D721Med (cell line): ENCODE measurements at regions not wholly inside any gene's neighbourhood (a gene's known extent, or its start where the extent isn't known, plus 50 kb on each side); places are given as distances from the start of the nearest gene placed in this dataset.

Experiments
- DNase-seq: peaks from one replicate; pipeline ENCODE4 v3.0.0; 2011; ENCODE audit warnings: low spot score; ENCODE audit not compliant: insufficient read length
- FAIRE-seq: peaks from 2 replicates; lab custom pipeline; 2011; peaks lifted over from hg19 to GRCh38; lab: Jason Lieb, UNC
- TF ChIP-seq, protein P1 (sequence below): IDR thresholded peaks from 2 replicates; pipeline ENCODE4 v1.5.1; 2012; ENCODE audit warnings: mild to moderate bottlenecking, control low read depth; ENCODE audit not compliant: insufficient read depth; ENCODE audit errors: missing control alignments

DNA sequence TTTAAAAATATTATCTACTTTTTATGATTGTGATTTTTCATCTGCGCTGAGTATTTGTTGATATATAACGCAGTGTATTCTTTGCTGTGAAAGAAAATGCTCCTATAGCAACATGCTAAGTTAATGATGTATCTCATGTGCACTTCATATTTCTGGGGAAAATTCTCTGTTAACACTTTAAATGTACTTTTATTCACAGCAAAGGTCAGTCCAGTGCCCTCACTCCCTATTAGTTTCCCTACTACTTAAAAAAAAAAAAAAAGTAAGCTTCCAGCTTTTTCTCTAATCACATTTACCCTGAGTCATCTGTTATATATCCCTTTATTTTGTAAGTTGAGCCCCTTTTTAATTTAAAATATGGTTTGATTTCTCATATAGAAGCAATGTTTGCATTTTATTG lies 219.8 kb downstream of the AEBP2 start:
- no peak for FAIRE-seq
- no peak for DNase-seq
- TF ChIP-seq, protein P1, sequence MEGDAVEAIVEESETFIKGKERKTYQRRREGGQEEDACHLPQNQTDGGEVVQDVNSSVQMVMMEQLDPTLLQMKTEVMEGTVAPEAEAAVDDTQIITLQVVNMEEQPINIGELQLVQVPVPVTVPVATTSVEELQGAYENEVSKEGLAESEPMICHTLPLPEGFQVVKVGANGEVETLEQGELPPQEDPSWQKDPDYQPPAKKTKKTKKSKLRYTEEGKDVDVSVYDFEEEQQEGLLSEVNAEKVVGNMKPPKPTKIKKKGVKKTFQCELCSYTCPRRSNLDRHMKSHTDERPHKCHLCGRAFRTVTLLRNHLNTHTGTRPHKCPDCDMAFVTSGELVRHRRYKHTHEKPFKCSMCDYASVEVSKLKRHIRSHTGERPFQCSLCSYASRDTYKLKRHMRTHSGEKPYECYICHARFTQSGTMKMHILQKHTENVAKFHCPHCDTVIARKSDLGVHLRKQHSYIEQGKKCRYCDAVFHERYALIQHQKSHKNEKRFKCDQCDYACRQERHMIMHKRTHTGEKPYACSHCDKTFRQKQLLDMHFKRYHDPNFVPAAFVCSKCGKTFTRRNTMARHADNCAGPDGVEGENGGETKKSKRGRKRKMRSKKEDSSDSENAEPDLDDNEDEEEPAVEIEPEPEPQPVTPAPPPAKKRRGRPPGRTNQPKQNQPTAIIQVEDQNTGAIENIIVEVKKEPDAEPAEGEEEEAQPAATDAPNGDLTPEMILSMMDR = no peak

DNA sequence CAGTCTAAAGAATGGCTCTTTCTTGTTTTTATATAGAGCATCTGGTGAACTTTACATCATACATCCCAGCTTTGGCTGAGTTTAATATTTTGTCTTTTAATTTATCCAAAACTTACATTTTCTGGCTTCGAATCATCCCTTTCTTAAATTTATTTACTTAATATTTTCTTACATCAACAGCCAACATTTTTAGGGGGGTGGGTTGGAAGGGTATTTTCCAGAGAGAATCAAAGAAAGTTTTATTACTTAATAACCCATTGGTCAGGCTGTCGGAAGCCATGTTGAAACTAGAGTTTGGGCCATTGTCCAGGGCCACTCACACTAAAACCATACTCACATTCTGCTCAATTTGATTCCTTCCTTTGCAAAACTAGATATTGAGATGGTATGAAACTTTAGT lies 220.2 kb downstream of the AEBP2 start:
- DNase-seq (no peak), FAIRE-seq (no peak)
- TF ChIP-seq, protein P1 = no peak

DNA sequence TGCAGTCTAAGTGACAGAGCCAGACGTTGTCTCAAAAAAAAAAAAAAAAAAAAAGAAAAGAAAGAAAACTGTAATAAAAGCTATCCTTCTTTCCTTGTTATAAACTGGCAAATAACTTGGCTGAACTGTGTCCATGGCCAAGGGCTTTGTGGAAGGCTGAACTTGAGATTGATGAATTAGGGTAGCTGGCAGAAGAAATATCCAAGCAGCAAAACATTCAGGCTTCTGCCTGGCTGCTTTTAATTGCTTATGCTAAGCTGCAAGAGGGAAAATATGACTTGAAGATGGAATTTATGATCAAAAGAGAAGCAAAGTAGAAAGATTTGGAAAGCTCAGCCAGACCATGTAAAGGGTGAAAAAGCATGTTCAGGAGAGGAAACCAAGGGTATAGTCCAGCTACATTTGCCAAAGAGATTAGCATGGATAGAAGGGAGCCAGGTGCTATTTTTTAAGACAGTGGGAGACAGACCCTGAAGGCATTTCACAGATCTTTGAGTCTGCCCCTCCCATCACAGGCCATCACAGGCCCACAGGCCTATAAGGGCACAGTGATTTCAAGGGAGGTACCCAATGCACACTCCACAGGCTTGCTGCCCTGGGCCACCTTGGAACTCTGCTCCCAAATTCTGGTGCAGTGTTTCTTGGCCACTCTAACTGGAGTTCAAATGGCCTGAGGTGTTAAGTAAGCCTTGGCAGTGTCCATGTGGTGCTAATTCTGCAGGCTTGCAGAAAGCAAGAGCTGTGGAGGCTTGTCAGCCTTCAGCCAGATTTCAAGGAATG lies 226.0 kb downstream of the AEBP2 start:
- FAIRE-seq = no peak
- TF ChIP-seq, protein P1 = no peak
- DNase-seq = no peak

DNA sequence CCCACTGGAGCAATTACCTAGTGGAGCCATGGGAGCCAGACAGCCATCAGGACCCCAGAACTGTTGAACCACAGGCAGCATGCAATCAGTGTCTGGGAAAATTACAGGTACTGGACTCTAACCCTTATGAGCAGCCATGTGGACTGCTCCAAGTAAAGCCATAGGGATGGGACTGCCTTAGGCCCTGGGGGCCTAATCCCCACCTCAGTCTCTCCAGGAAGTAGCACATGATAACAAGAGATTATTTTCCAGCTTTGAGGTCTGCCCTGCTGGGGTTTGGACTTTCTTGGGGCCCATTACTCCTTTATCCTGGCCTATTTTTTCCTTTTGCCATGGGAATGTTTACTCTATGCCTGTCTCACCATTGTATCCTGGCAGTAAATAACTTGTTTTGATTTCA lies 226.8 kb downstream of the AEBP2 start:
- DNase-seq (no peak), FAIRE-seq (no peak)
- TF ChIP-seq, protein P1 = no peak

DNA sequence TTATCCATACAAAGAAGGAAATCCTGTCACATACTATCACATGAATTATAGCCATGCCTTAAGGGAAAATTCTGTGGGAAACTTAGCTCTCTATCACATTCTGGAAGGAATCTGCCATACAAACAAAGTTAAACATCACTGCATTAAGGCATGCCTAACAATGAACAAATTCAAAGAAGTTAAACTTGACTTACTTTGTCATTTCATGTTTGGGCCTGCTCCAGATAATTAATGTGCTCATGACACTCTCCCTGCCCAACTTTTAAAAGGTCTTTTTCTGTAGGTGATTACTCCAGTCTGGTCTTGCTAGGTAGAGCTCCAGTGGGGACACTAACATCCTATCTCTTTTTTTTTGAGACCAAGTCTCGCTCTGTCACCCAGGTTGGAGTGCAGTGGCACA lies 230.5 kb downstream of the AEBP2 start:
- no peak for DNase-seq
- TF ChIP-seq, protein P1 = no peak
- FAIRE-seq = no peak

DNA sequence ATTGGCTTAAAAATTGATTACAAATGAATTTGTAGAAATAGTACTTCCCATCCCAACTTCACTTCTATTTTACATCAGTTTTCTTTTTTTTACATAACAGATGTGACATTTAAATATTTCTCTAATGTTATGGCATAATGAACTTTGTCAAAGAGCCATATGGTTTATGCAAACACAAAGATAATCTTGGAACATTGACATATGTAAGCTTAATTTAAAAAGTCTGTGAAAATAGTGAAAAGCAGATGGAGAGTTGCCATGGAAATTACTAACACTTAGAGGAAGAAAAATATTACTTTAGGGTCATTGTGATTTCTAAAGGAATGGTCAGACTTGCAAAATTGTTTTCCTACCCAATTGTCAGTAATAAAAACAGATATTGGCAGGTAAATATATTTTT lies 232.4 kb downstream of the AEBP2 start:
- TF ChIP-seq, protein P1 = no peak
- FAIRE-seq (no peak), DNase-seq (no peak)

DNA sequence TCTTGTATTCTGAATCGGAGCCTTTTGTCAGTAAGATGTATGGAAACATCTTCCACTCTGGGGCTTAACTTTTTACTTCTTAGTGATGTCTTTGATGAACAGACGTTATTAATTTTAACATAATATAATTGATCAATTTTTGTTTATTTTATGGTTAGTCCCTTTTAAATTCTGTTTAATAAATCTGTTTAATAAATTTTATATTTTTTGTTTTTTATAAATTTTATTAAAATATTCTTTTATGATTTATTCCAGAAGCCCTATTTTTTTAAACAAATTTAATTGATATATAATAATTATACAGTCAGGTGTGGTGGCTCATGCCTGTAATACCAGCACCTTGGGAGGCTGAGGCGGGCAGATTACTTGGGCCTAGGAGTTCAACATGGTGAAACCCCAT lies 235.1 kb downstream of the AEBP2 start:
- TF ChIP-seq, protein P1 = no peak

More for the DNA sequence above, 235.1 kb downstream of the AEBP2 start:
- no peak for DNase-seq
- FAIRE-seq = no peak
